ENCODE measurements at regions not wholly inside any gene's neighbourhood (a gene's known extent, or its start where the extent isn't known, plus 50 kb on each side); places are given as distances from the start of the nearest gene placed in this dataset.
A peak's percentile ranks its signal among the peaks of the same experiment; 100 is the strongest.

DNA sequence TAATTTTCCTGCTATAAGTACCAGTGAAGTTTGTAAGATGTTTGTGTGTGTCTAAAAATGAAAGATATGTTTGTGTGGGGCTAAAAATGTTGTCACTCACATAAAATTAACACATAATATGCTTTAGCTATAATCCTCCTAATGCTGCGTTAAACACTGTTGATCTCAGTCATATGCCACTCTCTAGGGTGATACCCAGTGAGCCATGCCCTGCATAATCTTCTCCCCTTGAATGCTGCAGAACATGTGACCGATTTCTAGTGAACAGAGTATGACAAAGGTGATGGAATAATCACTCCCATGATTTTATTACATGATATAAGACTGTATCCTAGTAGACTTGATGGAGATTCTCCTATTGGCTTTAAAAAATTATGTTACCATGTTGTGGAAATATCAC is 119.1 kb upstream of the EPHA5 start:
- DNase-seq (ENCODE audit: low read depth) = no peak

DNA sequence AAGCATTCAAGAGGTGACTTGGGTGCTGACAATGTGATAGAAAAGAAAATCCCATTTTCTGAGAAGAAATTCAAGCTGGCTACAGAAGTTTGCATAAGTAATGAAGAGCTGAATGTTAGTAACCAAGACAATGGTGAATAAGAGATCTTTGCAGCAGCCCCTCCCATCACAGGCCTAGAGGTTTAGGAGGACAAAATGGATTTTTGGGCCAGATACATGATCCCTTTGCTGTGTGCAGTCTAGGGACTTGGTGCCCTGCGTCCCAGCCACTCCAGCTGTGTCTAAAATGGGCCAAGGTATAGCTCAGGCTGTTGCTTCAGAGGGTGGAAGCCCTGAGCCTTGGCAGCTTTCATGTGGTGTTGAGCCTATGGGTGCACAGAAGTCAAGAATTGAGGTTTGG is 107.0 kb upstream of the EPHA5 start:
- DNase-seq (ENCODE audit: low read depth) = no peak

DNA sequence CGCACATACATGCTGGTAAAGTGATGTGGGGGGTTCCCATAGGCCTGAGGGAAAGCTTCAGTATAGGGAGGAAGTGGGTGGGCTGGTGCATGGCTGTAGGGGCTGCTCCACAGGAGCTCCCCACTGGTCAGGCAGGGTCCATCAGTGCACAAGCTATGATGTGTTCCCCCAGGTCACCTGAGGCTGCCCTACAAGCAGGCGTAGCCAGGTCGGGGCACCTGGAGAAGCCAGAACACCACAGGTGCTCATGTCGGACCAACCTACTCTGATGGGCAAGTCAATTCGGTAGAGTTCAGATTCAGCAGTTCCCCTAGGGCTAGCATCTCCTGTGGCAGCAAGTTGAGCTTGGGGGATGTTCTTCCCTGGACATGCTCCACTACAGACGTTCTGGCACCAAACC is 103.3 kb upstream of the EPHA5 start:
- no peak for DNase-seq (ENCODE audit: low read depth)

DNA sequence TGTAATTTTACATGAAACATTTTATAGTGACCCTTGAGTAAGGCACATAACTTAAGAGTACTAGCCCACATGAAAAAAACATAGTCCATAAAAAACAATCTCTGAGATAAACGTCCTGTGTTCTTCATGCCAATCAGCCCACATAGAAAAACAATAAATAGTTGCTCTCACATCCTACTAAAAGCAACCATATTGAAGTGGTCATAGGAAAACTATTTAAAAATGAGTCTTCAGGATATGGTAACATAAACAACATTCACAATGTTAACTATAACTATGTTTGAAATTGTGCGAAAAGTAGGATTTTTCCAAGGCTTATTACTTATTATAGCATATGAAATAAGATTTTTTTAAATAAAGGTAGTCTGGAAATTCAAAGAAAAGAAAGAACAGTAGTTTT is 77.1 kb upstream of the EPHA5 start:
- peak; percentile 62 for DNase-seq (ENCODE audit: low read depth)

GRCh38 chr4:65738134-65738533 is 67.8 kb upstream of the EPHA5 start:
- no peak for DNase-seq (ENCODE audit: low read depth)

DNA sequence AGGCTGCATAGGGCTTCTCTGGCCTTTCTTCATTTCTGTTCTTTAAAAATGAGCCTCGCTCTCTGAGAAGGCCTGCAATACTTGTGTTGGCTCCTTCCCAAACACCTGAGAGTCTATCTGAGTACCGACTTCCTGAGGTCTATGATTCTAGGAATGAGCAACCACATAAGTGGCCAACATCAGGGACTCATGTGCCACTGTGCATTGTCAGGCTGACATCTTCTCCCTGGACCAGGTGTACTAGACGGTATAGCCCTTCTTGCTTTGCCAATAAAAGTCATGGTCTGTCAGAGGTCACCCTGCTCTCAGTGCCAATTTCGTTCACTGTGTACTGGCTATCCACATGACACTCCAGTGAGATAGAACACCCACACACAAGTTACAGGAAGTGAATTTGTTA is 67.4 kb upstream of the EPHA5 start:
- DNase-seq (ENCODE audit: low read depth) = no peak

DNA sequence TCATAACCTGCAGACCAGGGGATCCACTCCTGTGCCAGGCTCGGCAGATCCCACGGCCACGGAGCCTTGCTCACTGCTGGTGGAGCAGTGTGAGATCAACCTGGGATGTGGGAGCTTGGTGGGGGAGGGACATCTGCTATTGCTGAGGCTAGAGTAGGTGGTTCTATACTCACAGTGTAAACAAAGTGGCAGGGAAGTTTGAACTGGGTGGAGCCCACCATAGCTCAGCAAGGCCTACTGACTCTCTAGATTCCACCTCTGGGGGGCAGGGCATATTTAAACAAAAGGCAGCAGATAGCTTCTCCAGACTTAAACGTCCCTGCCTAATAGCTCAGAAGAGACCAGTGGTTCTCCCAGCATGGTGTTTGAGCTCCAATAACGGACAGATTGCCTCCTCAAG is 54.7 kb upstream of the EPHA5 start:
- DNase-seq (ENCODE audit: low read depth) = no peak

All from ELR (cell line).